ENCODE measurements at regions not wholly inside any gene's neighbourhood (a gene's known extent, or its start where the extent isn't known, plus 50 kb on each side); places are given as distances from the start of the nearest gene placed in this dataset.

- H3K56ac ChIP-seq (ENCODE audit: insufficient read length, low read depth, low read length) = no peak overlapping the region
- Mint-ChIP-seq H3K27me3 (ENCODE audit: low read depth) (no peaks in the 10 kb centered on the region; the same call in none of the 2 replicates), H3K4me1 (no peaks in the 10 kb centered on the region), H3K4me3 (no peak overlapping the region), H3K9me3 (no peaks in the 10 kb centered on the region; a peak in 2 of 5 replicates), H3K27ac (no peak overlapping the region), H3K36me3 (ENCODE audit: insufficient read depth in 1 of 3, low read depth in 3 of 3) (no peaks in the 10 kb centered on the region; a peak in 1 of 7 replicates)
- H2AFZ ChIP-seq (ENCODE audit: low read length) = no peak overlapping the region
- no peak for DNase-seq
- H3K4me2 ChIP-seq (ENCODE audit: insufficient read depth, insufficient read length, low read length) = no peak overlapping the region
- H2BK20ac ChIP-seq (ENCODE audit: low read depth, low read length, poor library complexity, severe bottlenecking) = no peak overlapping the region
- H3K79me1 ChIP-seq (ENCODE audit: insufficient read depth, low read depth, low read length, poor library complexity, severe bottlenecking) = no peaks in the 10 kb centered on the region
- H3K23ac ChIP-seq (ENCODE audit: insufficient read length, low read depth, low read length) = no peak overlapping the region
- no peaks in the 10 kb centered on the region for H3K27me3 ChIP-seq (ENCODE audit: insufficient read depth, low read length)
- no peak overlapping the region for H2BK120ac ChIP-seq (ENCODE audit: low read depth, low read length, poor library complexity, severe bottlenecking)
- WGBS (ENCODE audit: extremely low coverage, insufficient read length, low lambda C conversion rate) = no CpG with 5 or more reads among the region's 2 CpGs
- no peak overlapping the region for H2AK5ac ChIP-seq (ENCODE audit: insufficient read length, low read length)
- H3K9ac ChIP-seq (ENCODE audit: extremely low read depth, insufficient read length, low read length) = no peak overlapping the region
- no peak for TF ChIP-seq CTCF (conservative IDR thresholded peaks at IDR 0.05)
- H3K14ac ChIP-seq (ENCODE audit: insufficient read depth, low read length) = no peak overlapping the region
- H2BK5ac ChIP-seq (ENCODE audit: insufficient read length, low read length) = no peak overlapping the region
- no peak overlapping the region for H2BK15ac ChIP-seq (ENCODE audit: low read depth, low read length)
- H3K79me2 ChIP-seq (ENCODE audit: insufficient read depth, low read length) = no peaks in the 10 kb centered on the region
- H3K23me2 ChIP-seq (ENCODE audit: insufficient read length, low read depth, low read length, poor library complexity, severe bottlenecking) = no peaks in the 10 kb centered on the region
- H4K20me1 ChIP-seq (ENCODE audit: control insufficient read depth, insufficient read depth, insufficient read length) = no peaks in the 10 kb centered on the region
- no peak overlapping the region for H2BK12ac ChIP-seq (ENCODE audit: insufficient read length, low read depth, low read length)
- no peak overlapping the region for H4K91ac ChIP-seq (ENCODE audit: insufficient read length, low read depth, low read length)
- H3K4me1 ChIP-seq (ENCODE audit: insufficient read depth, low read length) = no peaks in the 10 kb centered on the region
- no peak overlapping the region for H3K4ac ChIP-seq (ENCODE audit: low read depth, low read length)
- no peak overlapping the region for H4K8ac ChIP-seq (replicated peaks; ENCODE audit: insufficient read length, low read depth, low read length)
- no peak overlapping the region for H3K27ac ChIP-seq (ENCODE audit: insufficient read length, low read depth, low read length)
- H3T11ph ChIP-seq (ENCODE audit: low read length) = no peak overlapping the region
- H3K18ac ChIP-seq (ENCODE audit: insufficient read length, low read depth, low read length) = no peak overlapping the region
- no peaks in the 10 kb centered on the region for H3K9me3 ChIP-seq (ENCODE audit: control insufficient read depth, low read depth, low read length)
- H4K5ac ChIP-seq (ENCODE audit: insufficient read length, low read depth, low read length) = no peak overlapping the region
Measured at GRCh38 chr19:30741566-30741965, 369.4 kb downstream of the ZNF536 start.

All from H9 (cell line).